GM19023 (cell line): ENCODE measurements at regions not wholly inside any gene's neighbourhood (a gene's known extent, or its start where the extent isn't known, plus 50 kb on each side); places are given as distances from the start of the nearest gene placed in this dataset.

Experiments
- ATAC-seq: cut with Tn5 transposase; IDR thresholded peaks from one replicate; pipeline ENCODE4 v1.9.1; 2021; ENCODE audit warnings: mild to moderate bottlenecking, moderate library complexity; ENCODE audit not compliant: unreplicated experiment

DNA sequence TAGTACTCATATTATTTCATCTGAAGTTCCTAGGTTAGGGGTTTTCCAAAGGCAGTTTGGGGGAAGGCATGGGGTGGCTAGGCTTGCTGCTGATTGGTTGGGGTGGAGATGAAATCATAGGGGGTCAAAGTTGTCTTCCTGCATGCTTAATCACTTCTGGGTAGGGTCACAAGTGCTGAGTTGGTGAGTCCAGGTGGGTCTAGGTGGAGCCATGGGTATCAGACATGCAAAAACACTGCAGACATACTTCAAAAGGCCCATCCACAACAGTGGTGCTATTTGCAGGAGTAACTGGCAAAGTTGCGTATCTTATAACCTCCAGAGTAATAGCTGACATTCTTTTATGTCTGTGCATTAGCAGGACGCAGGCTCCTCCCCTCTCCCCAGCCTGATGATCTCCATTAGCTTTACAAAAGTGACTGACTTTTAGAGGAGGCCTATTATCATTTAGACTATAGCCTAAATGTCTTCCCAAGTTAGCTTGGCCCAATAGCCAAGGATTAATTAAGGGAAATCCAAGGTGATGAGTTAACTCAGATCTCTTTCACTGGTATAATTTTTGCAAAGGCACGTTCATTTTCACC is 374.4 kb upstream of the PRMT6 start:
- ATAC-seq = no peak

DNA sequence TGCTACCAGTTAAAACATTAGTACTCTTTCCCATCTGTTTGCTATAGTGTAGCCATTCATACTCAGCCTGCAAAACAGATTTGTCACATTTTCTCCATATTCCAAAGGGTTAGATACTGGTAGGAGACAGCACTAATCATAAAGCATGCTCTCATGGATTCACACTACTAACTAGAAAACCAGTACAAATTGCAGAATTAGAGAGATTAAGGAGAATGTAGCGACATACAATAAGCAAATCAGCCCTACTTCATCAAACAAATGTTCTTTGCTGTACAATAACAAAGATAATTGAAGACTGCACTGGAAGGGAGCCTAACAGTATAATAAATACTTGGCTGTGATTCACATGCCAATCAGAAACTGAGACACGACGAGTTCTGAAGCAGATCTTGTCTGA is 368.0 kb upstream of the PRMT6 start:
- ATAC-seq = no peak

DNA sequence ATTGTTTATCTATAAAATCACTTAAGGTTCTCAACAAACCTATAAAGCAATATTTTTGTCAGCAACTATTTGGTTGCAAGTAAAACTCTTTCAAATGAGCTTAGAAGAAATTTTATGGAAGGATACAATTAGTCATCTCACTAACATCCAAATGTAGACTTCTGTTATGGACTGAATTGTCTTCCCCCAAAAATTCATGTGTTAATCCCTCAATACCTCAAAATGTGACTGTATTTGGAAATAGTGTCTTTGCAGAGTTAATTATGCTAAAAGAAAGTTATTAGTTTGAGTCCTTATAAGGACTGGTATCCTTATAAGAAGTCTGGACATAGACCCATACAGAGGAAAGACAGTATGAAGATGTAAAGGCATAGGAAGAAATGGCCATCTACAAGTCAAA is 357.8 kb upstream of the PRMT6 start:
- no peak for ATAC-seq

DNA sequence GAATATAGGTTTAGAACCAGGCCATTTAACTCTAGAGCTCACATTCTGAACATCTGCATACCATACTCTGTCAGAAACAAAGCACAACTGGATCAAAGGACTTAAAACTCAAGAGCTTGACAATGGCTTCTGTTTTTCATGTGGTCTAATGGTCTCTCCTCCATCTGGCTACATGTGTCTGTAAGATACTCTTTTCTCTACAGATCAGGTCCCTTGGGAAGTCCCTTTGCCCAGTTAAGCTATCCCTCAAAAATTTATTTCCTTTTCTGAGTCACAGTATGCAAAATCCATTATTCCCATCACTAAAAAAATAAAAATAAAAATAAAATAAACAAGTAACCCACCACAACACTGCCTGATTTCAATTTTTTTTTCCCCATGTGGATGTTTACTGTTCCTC is 357.0 kb upstream of the PRMT6 start:
- ATAC-seq = no peak

DNA sequence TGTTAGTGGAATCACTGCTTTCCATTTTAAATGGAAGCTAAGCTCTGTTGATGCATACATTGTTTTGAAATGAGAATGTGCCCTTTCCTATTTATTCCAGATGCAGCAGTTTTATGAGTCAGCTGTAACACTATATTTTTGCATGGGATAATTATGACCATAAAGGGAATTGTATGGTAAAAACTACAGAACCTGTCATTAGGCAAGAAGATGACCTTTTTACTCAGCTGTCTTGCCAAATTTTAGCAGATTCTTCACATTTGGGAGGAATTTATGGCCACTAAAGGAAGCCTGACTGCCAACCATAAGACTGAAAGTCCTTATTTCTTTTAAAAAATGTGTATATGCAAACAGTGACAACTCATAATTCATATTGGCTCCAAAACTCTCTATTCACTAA is 356.3 kb upstream of the PRMT6 start:
- no peak for ATAC-seq

DNA sequence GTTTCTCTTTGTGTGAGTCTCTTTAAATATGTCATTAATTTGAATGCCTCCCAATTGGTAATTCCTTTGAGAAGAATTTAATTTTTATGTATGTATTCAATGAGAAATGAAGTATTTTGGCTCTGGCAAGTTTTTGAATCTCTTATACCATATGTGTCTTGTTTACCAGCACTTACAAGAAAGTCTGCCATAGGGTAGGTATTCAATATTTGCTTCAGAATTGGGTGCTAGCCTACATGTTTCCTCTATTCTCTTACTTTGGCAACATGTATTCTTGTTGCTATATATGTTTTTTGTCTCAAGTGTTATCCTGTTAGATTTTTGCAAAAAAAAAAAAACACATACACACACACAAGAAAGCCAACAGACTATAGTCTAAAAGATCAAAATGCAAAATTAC is 350.5 kb upstream of the PRMT6 start:
- ATAC-seq = no peak

DNA sequence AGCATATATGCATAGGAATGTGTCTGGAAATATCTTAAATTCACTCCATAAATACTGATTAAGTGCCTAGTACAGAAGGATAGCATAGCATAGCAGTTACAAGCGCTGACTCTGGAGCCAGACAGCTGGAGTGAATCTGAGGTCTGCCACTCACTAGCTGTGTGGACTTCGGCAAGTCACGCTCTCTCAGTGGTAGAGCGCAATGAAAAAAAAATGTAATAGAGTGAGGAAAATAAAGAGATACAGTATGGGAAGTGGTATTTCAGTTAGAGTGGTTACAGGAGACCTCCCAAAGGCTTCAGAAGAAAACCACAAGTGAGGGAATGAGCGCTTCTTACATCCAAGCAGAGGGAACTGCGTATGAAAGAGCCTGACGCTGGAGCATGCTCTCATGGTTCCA is 338.9 kb upstream of the PRMT6 start:
- no peak for ATAC-seq

DNA sequence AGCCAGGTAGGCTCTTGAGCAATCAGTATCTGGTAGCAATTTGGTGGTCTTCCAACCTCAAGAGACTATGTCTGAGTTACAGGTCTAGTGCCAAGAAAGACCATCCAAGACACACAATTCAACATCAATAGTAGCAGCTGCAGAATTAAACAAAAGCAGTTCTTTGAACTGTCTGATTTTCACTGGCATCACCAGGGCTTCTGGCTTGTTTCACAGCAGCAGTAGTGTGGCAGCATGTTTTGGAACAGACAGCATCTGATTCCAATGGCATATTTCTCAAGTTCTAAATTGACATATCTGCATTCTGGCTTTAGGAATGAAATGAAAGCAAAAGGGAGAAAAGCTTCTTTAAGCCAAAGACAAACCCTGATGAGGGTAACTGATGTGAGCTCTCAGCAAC is 334.7 kb upstream of the PRMT6 start:
- ATAC-seq = no peak

DNA sequence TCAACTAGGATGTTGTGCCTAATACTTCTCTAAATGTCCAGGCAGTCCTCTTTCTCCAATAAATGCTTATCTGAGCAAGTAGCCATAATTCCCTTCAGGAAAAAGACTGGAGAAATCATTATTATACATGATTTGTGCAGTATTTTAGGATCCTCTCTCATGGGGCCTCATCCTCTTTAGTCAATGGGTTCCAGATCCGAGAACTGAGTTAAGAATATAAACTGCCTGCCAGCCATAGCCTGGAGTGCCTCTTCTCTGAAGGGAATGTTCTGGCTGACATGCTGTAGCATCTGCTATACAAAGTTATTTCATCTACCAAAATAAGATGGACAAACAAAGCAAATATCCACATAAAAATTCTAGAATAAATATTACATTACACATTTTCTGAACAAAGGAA is 334.0 kb upstream of the PRMT6 start:
- ATAC-seq = no peak

DNA sequence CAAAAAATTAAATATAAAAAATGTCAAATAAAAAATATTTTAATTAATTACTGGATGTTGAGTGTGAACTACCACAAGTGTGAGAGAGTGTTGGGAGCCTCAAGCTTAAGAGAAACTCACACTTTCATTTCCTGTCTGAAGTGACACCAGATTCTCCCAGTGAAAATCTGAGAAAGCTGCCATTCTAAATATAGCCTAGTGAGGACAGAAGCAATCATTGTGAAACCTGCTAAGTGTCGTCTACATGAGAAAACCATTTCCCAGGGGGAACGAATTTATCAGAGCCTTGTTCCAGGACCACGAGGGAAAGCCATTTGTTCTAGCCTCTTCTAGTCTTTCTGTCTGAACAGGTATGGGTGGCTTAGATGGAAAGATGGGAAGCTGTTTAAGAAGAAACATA is 329.3 kb upstream of the PRMT6 start:
- ATAC-seq = no peak

DNA sequence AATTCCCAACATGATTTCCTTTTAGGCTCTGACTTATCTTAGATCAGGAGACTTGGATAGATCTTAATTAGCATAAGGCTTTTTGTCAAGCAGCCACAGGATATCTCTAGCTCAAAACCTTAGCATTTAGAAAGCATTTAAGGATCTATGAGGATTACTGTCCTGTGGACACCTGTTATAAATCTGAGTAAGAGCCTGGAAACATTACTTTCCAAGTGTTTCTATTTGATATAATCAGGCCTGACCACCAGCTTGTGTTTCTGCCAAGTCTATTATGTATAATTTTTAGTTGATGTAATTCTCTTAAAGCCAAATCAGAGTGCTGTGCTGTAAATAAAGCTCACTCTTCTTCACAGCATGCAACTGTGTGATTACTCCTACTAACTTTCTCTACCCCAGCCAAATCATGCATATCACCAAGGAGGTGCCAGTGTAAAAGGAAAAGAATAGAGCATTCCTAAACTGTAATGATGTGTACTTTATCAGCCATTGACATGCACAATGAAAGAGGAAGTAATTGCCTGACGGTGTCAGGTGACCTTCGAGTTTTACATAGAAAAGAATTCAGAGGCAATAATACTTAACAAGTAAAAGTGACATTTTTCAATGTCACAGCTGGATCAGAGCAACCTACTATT is 309.9 kb upstream of the PRMT6 start:
- ATAC-seq = no peak

DNA sequence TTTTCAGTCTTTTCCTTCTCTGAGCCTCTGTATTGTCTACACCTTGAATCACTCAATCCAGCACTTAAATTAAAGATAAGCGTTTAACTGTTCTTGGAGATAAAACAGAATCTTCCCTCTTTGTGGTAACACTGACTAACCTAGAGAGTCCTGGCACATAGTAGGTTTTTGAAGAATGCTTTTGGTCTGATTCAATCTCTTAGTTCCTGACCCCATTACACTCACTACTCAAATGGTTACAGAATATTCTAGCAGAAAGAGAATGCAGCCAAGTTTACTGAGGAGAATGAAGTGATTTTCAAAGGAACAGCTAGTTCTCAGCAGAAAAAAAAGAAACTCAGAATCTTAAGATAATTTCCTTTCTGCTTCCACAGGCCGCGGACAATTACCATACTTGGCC is 309.2 kb upstream of the PRMT6 start:
- ATAC-seq = no peak

DNA sequence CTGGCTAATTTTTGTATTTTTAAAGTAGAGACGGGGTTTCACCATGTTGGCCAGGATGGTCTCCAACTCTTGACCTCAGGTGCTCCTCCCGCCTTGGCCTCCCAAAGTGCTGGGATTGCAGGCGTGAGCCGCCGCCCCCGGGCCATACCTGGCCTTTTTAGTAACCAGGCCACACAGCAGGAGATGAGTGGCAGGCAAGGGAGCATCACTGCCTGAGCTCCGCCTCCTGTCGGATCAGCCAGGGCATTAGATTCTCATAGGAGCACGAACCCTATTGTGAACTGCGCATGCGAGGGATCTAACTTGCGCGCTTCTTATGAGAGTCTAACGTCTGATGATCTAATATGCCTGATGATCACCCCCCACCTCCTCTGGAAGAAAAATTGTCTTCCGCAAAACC is 308.7 kb upstream of the PRMT6 start:
- no peak for ATAC-seq

DNA sequence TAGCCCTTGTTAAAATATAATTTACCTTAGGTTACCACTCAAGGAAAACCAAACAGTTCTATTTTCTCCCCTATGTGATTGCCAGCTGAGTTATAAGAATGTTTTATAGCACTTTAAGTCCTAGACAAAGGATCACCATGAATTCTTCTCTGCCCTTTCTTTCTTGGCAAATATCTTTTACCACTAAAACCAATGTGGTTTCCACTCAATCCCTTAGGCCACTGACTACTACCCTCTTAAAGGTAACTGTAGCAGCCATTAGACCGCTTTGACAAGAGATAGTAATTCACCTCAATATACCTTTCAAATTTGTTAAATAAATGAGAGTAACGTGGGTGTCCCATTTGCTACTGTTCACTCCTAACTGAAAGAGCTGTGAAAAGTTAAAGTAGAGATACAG is 307.9 kb upstream of the PRMT6 start:
- no peak for ATAC-seq

DNA sequence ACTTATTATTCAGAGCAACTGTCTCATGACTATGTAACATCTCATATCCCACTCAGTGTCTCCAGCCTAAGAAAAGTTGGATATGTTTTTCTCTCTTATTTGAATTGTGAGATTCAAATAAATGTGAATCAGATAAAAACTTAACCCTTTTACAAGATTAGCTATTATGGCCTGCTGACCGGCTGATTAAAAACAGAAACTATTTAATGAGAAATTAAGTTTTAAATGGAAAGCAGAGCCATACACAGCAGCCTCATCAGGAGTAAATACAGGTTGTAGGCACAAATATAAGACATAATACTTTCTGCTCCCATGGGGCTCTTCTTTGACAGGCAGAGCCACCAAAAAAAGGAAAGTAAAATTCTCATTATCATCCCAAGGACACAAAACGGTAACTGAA is 307.0 kb upstream of the PRMT6 start:
- ATAC-seq = no peak

DNA sequence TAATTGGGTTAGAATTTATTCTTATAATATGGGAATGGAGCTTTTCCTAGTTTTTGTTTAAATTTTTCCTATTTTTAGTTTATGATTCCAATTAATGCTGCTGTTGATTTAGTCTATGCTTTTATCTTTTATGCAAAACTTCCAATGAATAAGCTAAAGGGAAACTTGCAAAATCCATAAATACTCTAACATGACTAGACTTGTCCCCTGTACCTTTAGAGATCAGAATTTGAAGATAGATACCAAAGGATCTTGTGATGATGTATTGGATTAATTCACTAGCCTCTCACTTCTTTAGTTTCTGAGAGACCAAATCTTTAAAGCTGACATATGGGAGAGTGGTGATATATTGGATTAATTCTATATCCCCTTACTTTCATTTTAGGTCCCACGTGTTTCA is 306.6 kb upstream of the PRMT6 start:
- no peak for ATAC-seq

DNA sequence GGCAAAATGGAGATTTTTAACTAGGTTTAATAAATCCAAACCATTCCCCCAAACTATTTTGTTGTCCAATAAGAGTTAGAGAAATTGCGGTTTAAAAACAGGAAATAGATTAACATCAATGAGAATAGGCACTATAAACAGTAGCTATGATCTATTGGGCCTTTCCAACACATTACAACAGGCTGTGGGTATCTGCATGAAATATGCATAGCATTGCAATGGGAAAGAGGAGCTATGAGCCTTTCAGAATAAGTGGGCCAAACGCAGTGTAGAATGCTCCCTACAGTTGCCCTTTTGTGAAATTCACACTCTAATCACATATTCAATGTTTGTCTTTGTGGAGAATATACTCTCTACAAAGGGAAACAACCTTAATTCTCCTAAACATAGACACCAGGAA is 305.5 kb upstream of the PRMT6 start:
- ATAC-seq = no peak

DNA sequence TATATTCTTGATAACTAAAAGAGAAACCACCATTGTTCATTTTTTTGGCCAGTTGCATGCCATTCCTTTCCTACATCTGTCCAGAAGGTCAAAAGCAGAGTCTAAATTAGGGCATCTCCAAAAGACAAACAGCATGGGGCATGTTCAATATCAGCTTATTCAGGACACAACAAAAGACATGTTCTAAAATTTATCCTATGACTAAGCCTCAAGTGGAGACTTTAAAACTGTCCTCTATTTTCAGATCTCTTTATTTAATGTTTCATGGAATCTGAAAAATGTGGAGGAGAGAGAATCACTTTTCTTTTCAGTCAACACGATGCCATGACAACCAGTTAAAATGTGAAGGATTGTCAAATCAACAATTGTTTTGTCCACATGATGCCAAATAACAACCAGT is 303.4 kb upstream of the PRMT6 start:
- ATAC-seq = no peak

DNA sequence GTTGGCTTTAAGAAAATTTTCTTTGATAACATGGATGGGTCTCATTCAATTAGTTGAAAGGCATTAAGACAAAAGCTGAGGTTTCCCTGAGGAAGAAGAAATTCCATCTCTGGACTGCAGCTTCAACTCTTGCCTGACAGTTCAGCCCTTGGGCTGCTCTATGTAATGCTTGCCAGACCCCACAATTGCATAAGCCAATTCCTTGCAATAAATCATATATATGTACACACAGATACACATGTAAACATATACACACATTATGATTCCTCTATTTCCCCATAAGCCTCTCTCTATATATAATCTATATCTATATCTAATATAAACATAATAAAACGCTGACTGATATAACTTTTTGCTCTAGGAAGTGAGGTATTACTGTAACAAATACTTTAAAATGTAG is 301.5 kb upstream of the PRMT6 start:
- no peak for ATAC-seq

DNA sequence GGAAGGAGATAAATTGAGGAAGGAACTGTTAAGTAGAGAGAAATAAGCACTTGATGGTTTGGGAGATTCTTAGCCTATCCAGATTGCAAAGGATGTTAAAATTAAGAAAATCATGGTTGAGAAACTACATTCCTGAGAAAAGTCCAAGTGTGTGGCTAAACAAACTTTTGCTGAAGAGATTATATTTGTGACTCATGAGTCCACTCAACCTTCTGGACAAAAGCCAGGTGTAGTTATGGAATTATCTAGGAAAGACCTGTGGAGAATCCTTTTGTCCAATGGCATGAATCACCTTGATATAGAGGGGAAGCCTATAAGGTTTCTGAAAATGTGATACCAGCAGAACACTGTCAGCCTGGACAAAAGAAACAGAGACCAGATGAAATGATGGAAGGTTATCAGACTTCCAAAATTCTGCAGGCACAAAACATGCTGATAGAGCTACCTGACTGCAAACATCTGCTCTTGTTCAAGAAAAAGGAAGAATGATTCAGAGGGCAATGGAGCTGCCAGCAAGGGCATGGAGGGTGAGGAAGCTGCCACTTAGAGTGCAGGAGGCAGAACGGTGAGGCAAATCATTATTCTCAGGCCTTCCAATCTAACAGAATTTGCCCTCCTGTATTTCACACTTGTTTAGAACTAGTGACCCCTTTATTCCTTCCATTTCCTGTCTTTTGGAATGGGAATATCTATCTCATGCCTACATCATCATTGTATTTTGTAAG is 300.6 kb upstream of the PRMT6 start:
- ATAC-seq = no peak

DNA sequence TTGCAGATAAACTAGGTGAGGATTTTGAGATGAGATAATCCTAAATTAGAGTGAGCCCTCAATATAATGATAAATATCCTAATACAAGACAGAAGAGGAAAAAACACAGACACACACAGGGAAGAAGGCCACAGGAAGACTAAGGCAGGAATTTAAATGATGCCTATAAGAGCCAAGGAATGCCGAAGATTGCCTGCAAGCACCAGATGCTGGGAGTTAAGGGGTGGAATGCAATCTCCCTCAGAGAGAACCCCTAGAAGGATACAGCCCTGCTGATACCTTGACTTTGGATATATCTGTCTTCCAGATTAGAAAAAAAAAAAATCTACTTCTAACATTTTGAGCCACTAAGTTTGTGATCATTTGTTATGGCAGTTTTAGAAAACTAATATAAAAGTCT is 299.7 kb upstream of the PRMT6 start:
- ATAC-seq = no peak

DNA sequence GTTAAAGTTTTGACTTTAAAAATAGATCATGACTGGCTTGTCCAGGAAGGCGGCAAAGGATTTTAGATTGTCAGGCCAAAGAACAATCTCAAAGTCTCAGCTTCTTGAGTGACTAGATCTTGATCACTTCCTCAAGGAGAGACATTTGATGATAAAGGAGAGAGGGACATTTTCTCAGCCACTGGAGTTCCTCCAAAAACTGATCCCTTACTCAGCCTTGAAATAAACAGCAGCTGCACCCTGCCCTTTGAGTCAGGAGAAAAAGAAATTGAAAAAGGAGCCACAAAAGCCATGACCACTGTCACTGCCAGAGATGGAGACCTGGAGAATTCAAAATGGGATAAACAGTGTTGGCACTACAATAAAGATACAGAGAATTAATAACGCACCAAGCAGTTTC is 288.4 kb upstream of the PRMT6 start:
- ATAC-seq = no peak

DNA sequence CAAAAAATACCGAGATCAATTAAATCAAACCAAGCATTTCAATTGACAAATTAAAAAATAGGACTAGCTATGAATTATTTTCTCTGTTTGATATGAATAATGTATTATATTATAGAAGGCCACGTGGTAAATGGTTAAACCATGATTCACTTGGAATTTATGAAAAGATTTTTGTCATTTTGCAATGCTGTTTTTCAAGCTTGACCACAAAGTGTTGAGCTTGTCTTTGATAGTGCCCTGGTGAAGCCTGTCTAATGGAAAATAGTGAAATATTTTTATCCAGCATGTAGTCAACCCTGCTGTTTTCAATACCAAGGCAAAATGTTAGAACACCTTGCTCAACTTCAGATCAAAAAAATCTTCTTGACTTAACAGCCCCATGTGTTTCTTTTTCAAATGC is 288.0 kb upstream of the PRMT6 start:
- ATAC-seq = no peak
